ENCODE measurements at regions not wholly inside any gene's neighbourhood (a gene's known extent, or its start where the extent isn't known, plus 50 kb on each side); places are given as distances from the start of the nearest gene placed in this dataset.
A peak's percentile ranks its signal among the peaks of the same experiment; 100 is the strongest.

DNA sequence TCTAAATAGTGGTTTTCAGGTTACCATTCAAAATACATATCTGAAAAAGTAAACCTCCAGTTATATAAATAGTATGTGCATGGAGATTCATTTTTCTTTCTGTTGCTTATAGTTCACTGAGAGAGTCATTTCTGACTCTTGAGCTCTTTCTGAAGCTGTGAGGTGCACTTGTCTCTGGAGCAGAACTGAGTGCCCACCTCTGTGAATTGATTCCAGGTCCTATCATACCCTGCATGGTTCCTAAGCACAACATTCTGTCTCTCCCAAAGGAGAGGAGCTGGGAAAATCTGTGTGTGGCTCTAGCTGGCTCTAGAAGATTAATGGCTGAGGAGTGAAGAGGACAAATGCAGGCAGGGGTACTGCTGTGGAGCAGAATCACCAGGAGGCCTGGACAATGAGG, 161.6 kb upstream of the HCCS start:
- Mint-ChIP-seq H3K36me3 (ENCODE audit: low read depth) (no peaks in the 10 kb centered on the region), H3K4me3 (ENCODE audit: unreplicated experiment) (no peak overlapping the region), H3K27me3 (ENCODE audit: low read depth) (no peaks in the 10 kb centered on the region), H3K27ac (ENCODE audit: unreplicated experiment) (no peak overlapping the region), H3K9me3 (ENCODE audit: low read depth) (peaks cover 14% of the 10 kb centered on the region), H3K4me1 (ENCODE audit: low read depth) (peaks cover 14% of the 10 kb centered on the region)
- TF ChIP-seq CTCF (IDR thresholded peaks at IDR 0.05), result no peak
- no peak for DNase-seq (ENCODE audit: low spot score)

DNA sequence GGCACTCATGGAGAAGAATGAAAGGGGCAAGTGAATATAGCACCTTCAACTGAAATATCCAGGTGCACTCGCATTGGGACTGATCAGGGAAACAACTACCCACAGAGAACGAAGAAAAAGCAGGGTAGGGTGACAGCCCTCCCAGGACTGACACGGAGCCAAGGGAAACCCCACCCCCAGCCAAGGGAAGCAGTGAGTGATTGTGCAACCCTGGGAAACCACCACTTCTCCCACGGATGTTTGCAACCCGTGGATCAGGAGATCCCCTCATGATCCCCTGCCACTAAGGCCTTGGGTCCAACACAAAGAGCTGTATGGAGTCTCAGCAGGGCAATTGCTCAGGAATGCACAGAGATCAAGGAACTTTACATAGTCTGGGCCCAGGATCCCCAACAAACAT, 158.5 kb upstream of the HCCS start:
- Mint-ChIP-seq H3K4me1 (ENCODE audit: low read depth) (peaks cover 6% of the 10 kb centered on the region), H3K27ac (ENCODE audit: unreplicated experiment) (no peak overlapping the region), H3K36me3 (ENCODE audit: low read depth) (peaks cover 9% of the 10 kb centered on the region), H3K27me3 (ENCODE audit: low read depth) (no peaks in the 10 kb centered on the region), H3K4me3 (ENCODE audit: unreplicated experiment) (no peak overlapping the region), H3K9me3 (ENCODE audit: low read depth) (peaks cover 43% of the 10 kb centered on the region)
- no peak for TF ChIP-seq CTCF (IDR thresholded peaks at IDR 0.05)
- DNase-seq (ENCODE audit: low spot score), result no peak

DNA sequence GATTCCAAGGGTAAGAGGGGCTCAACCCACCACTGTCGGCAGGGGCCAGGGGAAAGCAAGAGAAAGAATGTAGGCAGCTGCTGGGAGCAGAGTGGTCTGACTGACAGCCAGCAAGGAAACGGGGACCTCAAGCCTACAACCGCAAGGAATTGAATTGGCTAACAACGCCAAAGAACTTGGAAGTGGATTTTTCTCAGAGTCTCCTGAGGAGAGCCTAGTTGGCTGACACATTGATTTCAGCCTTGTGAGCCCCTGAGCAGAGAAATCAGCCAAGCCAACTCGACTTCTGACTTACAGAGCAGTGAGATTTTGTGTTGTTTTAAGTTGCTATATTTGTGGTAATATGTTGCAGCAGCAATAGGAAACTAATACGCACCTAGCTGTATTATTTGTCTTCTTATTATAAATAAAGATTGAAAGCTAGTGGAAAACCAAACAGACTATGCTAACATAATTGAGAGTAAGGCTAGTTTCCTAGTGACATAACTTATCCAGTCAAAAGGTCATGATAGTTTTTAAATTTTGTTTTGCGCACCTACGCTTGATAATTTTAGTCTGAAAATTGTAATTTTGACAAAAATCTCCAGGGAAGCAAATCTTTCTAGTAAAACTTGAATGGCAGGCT, 145.8 kb upstream of the HCCS start:
- H3K9me3 Mint-ChIP-seq (ENCODE audit: low read depth), result peaks cover 11% of the 10 kb centered on the region
- no peaks in the 10 kb centered on the region for H3K36me3 Mint-ChIP-seq (ENCODE audit: low read depth)
- no peaks in the 10 kb centered on the region for H3K27me3 Mint-ChIP-seq (ENCODE audit: low read depth)
- DNase-seq (ENCODE audit: low spot score), result no peak
- TF ChIP-seq CTCF (IDR thresholded peaks at IDR 0.05), result no peak
- H3K4me1 Mint-ChIP-seq (ENCODE audit: low read depth), result no peaks in the 10 kb centered on the region
- no peak overlapping the region for H3K4me3 Mint-ChIP-seq (ENCODE audit: unreplicated experiment)
- no peak overlapping the region for H3K27ac Mint-ChIP-seq (ENCODE audit: unreplicated experiment)

- H3K9me3 Mint-ChIP-seq (ENCODE audit: low read depth), result peaks cover 7% of the 10 kb centered on the region
- peaks cover 6% of the 10 kb centered on the region for H3K4me1 Mint-ChIP-seq (ENCODE audit: low read depth)
- no peaks in the 10 kb centered on the region for H3K36me3 Mint-ChIP-seq (ENCODE audit: low read depth)
- no peaks in the 10 kb centered on the region for H3K27me3 Mint-ChIP-seq (ENCODE audit: low read depth)
- no peak for DNase-seq (ENCODE audit: low spot score)
- no peak overlapping the region for H3K4me3 Mint-ChIP-seq (ENCODE audit: unreplicated experiment)
- H3K27ac Mint-ChIP-seq (ENCODE audit: unreplicated experiment), result no peak overlapping the region
- TF ChIP-seq CTCF (IDR thresholded peaks at IDR 0.05), result no peak
Measured at GRCh38 chrX:10966057-10966456, 145.1 kb upstream of the HCCS start.

DNA sequence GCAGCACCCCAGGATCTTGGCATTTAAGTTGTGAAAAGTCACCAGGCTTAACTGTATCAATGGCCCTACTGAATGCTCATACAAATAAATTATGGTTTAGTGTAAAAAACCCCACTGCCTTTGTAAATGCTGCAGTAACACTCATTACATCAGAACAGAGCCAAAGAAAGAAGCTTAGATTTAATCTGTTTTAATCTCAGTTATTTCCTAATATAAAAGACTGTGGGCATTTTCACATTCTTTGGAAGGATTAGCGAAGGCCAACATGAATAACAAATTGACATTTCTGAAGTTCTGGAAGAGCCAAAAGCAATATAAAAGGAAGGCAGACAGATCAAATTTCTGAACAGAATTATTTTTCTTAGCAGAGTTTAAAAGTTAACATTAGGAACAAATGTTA, 140.0 kb upstream of the HCCS start:
- H3K27ac Mint-ChIP-seq (ENCODE audit: unreplicated experiment), result peak overlapping the region; percentile 55
- H3K9me3 Mint-ChIP-seq (ENCODE audit: low read depth), result peaks cover 13% of the 10 kb centered on the region
- no peaks in the 10 kb centered on the region for H3K36me3 Mint-ChIP-seq (ENCODE audit: low read depth)
- peaks cover 24% of the 10 kb centered on the region for H3K4me1 Mint-ChIP-seq (ENCODE audit: low read depth)
- H3K27me3 Mint-ChIP-seq (ENCODE audit: low read depth), result no peaks in the 10 kb centered on the region
- DNase-seq (ENCODE audit: low spot score), result no peak
- no peak overlapping the region for H3K4me3 Mint-ChIP-seq (ENCODE audit: unreplicated experiment)
- no peak for TF ChIP-seq CTCF (IDR thresholded peaks at IDR 0.05)
